H54 (cell line): ENCODE measurements at regions not wholly inside any gene's neighbourhood (a gene's known extent, or its start where the extent isn't known, plus 50 kb on each side); places are given as distances from the start of the nearest gene placed in this dataset.

Experiments
- DNase-seq: peaks from one replicate; pipeline ENCODE4 v3.0.0; 2011; ENCODE audit warnings: low spot score, mixed read lengths; ENCODE audit not compliant: insufficient read length
- FAIRE-seq: peaks from 3 replicates; lab custom pipeline; 2011; peaks lifted over from hg19 to GRCh38; lab: Jason Lieb, UNC
- POLR2A ChIP-seq: IDR thresholded peaks from 2 replicates; pipeline ENCODE4 v1.6.1; 2011; ENCODE audit warnings: low read depth, mild to moderate bottlenecking, low read length

GRCh38 chr1:56411021-56411420 is 168.3 kb downstream of the PLPP3 start:
- FAIRE-seq (no peak), DNase-seq (no peak)
- no peak for TF ChIP-seq POLR2A

DNA sequence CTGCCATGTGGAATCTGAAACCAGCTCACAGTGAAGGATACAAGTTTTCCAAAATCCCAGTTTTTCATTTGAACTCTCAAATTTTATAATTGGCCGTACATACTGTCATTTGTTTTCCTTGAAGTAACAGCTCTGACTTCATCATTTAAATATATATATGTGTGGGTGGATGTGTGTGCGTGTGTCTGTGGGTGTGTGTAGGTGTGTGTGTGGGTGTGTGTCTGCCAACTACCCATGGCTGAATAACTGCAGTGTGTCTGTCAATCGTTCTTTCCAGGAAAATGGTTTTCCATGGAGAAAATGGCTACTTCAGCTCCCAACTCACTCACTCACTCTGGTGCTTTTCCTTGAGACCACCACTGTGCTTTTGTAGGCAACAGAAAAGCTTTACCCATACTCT is 169.0 kb downstream of the PLPP3 start:
- no peak for DNase-seq
- no peak for FAIRE-seq
- no peak for TF ChIP-seq POLR2A

- no peak for TF ChIP-seq POLR2A
- DNase-seq (no peak), FAIRE-seq (no peak)
Measured at GRCh38 chr1:56409112-56409691, 170.2 kb downstream of the PLPP3 start.

DNA sequence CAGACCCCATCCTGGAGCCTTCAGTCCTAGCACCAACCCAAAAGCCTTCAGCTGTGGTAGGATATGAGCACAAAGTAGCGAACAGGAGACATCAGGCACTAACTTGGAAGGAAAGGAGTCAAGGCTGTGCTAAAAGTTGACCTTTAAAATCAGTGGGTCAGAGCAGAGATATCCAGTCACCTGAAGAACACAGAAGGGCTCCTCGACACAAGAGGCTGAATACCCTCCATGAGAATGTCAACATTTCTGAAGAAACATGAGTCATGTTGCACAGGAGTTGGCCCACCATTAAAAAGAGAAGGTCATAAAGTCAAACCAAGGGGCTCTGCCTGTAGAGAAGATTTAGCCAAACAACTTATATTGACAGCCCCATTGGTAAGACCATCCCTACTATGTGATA is 172.5 kb downstream of the PLPP3 start:
- DNase-seq, result no peak
- TF ChIP-seq POLR2A, result no peak
- FAIRE-seq, result no peak

DNA sequence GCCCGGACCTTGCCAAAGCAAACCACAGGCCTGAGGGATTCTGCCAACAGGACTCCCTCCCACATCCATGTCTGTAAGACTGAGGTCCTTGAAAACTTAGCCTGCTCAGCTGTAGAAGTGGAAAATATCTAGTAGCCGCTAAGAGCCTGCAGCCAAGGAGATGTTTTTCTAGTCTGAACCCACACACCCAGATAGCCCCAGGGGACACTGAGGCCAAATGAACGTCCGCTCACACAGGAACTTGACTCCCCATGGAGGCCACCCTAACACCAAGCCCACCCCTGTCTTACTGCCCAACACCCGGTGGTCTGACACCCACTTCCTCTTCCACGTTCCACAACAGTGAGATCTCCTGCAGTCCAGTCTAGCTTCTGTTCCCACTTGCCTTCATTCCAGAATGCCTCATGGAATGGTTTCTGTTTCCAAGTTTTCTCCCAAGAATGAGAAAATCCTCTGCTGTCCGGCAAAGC is 174.8 kb downstream of the PLPP3 start:
- no peak for DNase-seq
- no peak for TF ChIP-seq POLR2A
- no peak for FAIRE-seq

DNA sequence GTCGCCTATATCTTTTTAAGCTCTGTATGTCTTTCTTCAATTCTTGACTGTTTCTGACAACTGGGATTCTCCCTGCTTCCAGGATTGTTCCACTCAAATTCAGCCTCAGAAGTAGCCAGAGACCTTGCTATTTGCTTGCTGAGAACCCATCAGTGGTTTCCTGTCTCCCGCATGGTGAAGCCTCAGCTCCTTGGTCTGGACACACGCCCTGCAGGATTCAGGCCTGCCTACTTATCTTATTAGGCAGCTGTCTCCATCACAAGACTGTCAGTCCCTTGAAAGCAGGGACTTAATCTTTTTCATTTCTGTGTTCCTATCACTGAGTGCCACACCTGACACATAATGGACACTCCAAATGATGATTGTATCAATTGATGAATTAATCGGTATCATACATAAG is 175.3 kb downstream of the PLPP3 start:
- no peak for FAIRE-seq
- no peak for TF ChIP-seq POLR2A
- no peak for DNase-seq

GRCh38 chr1:56403321-56403720 is 176.0 kb downstream of the PLPP3 start:
- no peak for TF ChIP-seq POLR2A
- FAIRE-seq (no peak), DNase-seq (no peak)

- TF ChIP-seq POLR2A, result no peak
- no peak for FAIRE-seq
- no peak for DNase-seq
Measured at GRCh38 chr1:56401191-56401590, 178.2 kb downstream of the PLPP3 start.

GRCh38 chr1:56400526-56400925 is 178.8 kb downstream of the PLPP3 start:
- no peak for TF ChIP-seq POLR2A
- FAIRE-seq (no peak), DNase-seq (no peak)

DNA sequence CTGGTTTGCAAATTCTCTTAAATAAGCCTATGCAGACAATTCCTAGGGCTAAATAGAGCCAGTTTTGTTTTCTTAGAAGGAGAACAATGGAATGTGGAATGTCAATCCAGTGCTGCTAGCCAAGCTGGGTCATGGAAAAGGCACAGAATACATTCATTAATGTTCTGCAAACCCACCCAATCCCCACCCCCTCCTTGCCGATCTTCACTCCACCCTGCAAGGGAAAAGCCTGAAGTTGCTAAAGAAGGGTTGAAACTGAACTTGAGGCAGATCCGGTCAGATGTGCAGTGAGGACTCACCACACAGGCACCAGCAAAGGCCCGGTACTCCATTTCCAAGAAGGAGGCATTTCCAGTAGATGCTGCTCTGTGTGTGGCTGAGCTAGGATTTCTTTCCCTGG is 179.6 kb downstream of the PLPP3 start:
- TF ChIP-seq POLR2A, result no peak
- no peak for DNase-seq
- no peak for FAIRE-seq

DNA sequence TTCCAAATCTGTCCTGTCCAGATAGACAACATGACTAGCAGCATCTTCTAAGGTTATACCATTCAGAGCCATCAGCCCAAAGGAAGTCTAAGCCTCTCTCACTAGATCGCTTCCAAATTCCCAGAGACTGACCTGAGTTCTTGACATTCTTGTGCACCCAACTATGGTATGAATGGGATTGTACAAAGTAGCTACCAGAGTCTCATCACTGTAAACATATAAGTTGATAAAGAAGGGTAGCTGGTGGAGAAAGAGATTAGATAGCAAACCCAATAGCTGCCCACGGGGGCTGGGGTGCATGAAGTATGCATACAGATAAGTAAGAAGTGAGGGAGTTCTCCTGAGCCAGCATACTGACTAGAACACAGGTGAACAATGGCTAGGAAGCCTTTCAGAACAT is 180.0 kb downstream of the PLPP3 start:
- DNase-seq (no peak), FAIRE-seq (no peak)
- TF ChIP-seq POLR2A, result no peak

DNA sequence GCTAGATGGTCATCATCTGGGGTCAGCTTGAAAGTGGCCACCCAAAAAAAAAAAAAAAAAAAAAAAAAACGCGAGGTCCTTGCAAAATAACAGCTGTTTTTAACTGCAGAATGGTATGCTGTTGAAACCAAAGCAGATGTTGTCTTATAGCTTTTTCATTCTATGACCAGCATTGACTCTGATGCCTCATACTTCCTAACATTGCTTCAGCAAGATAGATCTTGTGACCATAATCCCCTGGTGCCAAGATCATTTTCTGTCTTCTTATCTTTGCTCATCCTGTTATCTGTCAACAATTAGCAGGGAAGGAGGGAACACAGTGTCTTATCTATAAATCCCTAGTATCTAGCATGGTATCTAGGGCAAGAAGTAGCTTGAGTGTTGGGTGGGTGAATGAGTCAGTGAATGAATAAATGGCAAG is 181.5 kb downstream of the PLPP3 start:
- FAIRE-seq (no peak), DNase-seq (no peak)
- TF ChIP-seq POLR2A, result no peak

DNA sequence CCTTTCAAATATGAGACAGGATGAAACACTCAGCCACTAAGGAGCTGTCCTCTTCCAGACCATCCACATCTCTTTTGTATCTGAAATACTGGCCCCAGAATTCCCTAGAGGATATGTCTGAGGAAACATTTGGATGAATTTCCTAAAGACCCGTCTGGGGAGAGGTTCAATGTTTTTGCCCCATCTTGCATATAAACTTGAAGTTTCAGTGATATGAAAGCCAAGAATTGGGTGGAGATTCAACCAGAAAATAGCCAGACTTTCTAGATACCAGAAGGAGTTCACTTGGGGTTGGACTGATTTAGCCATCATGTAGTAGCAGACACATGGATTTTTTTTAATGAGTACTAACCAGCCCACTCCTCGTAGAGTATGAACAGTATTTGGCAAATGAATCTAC is 182.0 kb downstream of the PLPP3 start:
- TF ChIP-seq POLR2A, result no peak
- FAIRE-seq (no peak), DNase-seq (no peak)

DNA sequence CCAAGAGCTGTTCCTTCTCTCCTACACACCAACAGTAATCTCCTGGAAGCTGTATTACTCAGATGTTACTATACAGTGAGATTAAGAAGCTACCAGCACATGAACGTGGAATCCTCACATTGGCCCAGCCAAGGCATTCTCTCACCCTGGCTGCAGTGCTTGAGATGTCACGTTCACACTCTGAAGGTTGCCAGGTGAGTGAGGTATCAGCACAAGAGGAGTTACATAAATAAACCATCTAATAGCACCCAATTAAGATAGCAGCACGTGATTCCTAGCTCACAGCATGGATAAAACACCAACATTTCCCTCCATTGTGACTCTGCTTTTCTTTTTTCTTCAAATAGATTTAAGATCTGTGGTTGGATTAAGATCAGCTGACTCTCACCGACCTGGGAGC is 182.8 kb downstream of the PLPP3 start:
- DNase-seq (no peak), FAIRE-seq (no peak)
- TF ChIP-seq POLR2A, result no peak

GRCh38 chr1:56395776-56396175 is 183.6 kb downstream of the PLPP3 start:
- DNase-seq (no peak), FAIRE-seq (no peak)
- TF ChIP-seq POLR2A, result no peak

DNA sequence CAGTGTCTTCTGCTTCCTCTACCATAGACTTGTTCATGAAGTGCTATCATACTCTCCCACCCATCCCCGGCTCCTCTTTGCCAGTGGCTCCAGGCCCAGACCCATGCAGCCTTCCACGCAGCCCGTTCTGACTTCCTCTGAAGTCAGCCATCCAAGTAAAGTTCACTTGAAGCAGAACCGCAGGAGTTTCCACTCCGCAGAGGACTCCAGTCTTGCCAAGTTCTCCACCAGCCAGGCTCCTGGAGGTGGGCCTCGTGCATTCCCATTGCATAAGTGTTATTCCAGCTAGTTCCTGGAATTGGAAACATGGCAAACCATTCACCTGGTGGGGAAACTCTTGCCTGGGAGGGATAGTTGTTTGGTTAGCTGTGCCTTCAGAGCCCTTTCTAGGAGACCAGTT is 185.1 kb downstream of the PLPP3 start:
- no peak for TF ChIP-seq POLR2A
- FAIRE-seq (no peak), DNase-seq (no peak)
